ENCODE measurements at regions not wholly inside any gene's neighbourhood (a gene's known extent, or its start where the extent isn't known, plus 50 kb on each side); places are given as distances from the start of the nearest gene placed in this dataset.

- peak; percentile 47 for DNase-seq (ENCODE audit: low spot score)
Measured at GRCh38 chr4:169810325-169811323, 52.9 kb upstream of the HPF1 start.

DNA sequence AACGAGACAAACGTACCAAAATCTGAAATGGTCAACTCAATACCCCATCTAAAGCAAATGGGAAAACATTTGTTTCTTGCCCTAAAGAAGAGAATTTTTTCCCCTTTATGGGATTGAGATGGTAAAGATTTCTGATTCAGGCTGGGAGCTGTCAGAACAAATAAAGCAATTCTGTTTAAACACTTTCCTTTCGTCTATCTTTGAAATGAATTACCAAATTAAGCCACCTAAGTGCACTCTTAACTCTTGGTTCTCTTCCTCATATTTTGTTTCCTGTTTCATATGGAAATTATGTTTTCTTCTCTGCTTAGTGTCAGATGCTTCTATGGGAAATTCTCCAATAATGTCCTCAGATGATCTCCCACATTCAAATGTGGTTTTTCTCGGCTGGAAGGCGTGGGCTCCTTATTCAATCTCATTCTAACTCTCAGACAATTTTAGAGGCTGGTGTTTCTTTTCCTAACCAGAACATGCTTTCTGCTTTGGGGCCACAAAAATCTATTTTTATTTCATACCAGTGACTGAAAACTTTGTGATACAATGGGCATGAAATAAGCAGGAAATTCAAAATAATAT, 50.3 kb upstream of the HPF1 start:
- no peak for DNase-seq (ENCODE audit: low spot score)

All from hepatic stellate cell (primary cell).